SU-DHL-6 (cell line): ENCODE measurements at regions not wholly inside any gene's neighbourhood (a gene's known extent, or its start where the extent isn't known, plus 50 kb on each side); places are given as distances from the start of the nearest gene placed in this dataset.

Experiments used
- H2AFZ ChIP-seq: fragments of 200-600 bp; sonication (generic); 2 replicates; pipeline ENCODE4 v1.6.1; 2014; ENCODE audit warnings: low read depth, mild to moderate bottlenecking, moderate library complexity, mixed read lengths, antibody characterized with exemption, low read length; ENCODE audit not compliant: severe bottlenecking
- H3F3A ChIP-seq: fragments of 200-600 bp; shearing (Covaris generic); 2 replicates; pipeline ENCODE4 v1.6.0; 2016; ENCODE audit warnings: antibody characterized with exemption, mild to moderate bottlenecking; ENCODE audit not compliant: insufficient read depth
- H3K27ac ChIP-seq: fragments of 200-600 bp; sonication (generic); 2 replicates; pipeline ENCODE4 v1.5.1; 2016; ENCODE audit warnings: low read depth, mild to moderate bottlenecking, low read length, moderate library complexity, mixed read lengths
- H3K27me3 ChIP-seq: fragments of 200-600 bp; sonication (generic), shearing (Covaris generic); 2 replicates; pipeline ENCODE4 v1.6.0; 2014; ENCODE audit warnings: mild to moderate bottlenecking, low read length
- H3K36me3 ChIP-seq: fragments of 200-600 bp; sonication (generic); 2 replicates; pipeline ENCODE4 v1.6.1; 2014; ENCODE audit warnings: mild to moderate bottlenecking, low read length, mixed read lengths
- H3K4me2 ChIP-seq: fragments of 300-600, 200-600 bp; shearing (Covaris generic), sonication (generic); 2 replicates; pipeline ENCODE4 v1.6.0; 2014; ENCODE audit warnings: low read length, low read depth, mild to moderate bottlenecking; ENCODE audit not compliant: poor library complexity, severe bottlenecking
- H3K4me3 ChIP-seq: fragments of 200-600 bp; sonication (generic); 2 replicates; pipeline ENCODE4 v1.5.1; 2014; ENCODE audit warnings: antibody characterized with exemption, low read length, mild to moderate bottlenecking, mixed read lengths; ENCODE audit not compliant: insufficient read depth, poor library complexity, severe bottlenecking
- H3K79me2 ChIP-seq: fragments of 200-600 bp; sonication (generic); 2 replicates; pipeline ENCODE4 v1.6.1; 2014; ENCODE audit warnings: mild to moderate bottlenecking, low read length, moderate library complexity; ENCODE audit not compliant: insufficient read depth
- H3K9ac ChIP-seq: fragments of 200-600 bp; sonication (generic); 2 replicates; pipeline ENCODE4 v1.7.0; 2014; ENCODE audit warnings: mild to moderate bottlenecking, low read length
- H3K9me2 ChIP-seq: fragments of 200-600 bp; sonication (generic); replicated peaks from 2 replicates; pipeline ENCODE4 v1.6.1; 2014; ENCODE audit warnings: low read length; ENCODE audit not compliant: insufficient read depth
- H3K9me3 ChIP-seq: fragments of 200-600 bp; sonication (generic); 2 replicates; pipeline ENCODE4 v1.6.1; 2014; ENCODE audit warnings: low read length, mixed read lengths; ENCODE audit not compliant: insufficient read depth
- H4K20me1 ChIP-seq: fragments of 200-600 bp; sonication (generic); 2 replicates; pipeline ENCODE4 v1.6.1; 2014; ENCODE audit warnings: low read depth, mild to moderate bottlenecking, antibody characterized with exemption, low read length, moderate library complexity, mixed read lengths
- EZH2phosphoT487 ChIP-seq: fragments of 200-600 bp; sonication (generic), shearing (Covaris generic); conservative IDR thresholded peaks from 2 replicates; pipeline ENCODE4 v1.6.1; 2018; ENCODE audit warnings: mild to moderate bottlenecking, antibody characterized with exemption, low read length, moderate library complexity, mixed read lengths
- TF ChIP-seq, protein P1 (sequence below): fragments of 200-600 bp; sonication (generic); IDR thresholded peaks from one replicate; pipeline ENCODE4 v1.5.1; 2017; ENCODE audit warnings: antibody characterized with exemption, mild to moderate bottlenecking, low read length, moderate library complexity; ENCODE audit not compliant: insufficient read depth, poor library complexity, severe bottlenecking

DNA sequence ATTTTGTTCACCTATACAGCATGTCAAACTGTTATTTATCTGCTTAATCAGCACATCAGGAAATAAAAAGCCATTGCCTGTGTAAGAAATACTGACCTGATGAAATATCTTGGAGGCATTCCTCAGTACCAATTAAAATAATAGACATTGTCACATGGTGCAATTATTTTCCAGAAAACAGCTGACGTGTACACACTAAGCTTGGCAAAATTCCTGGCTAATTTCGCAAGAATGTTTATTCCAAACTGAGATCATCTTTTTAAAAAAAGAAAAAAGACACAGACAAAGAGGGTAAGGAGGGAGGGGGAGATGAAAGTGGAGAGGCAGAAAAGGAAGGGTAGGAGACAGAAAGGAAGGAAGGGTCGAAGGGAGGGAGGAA lies 61.9 kb upstream of the NFKB1 start:
- H3K9ac ChIP-seq: no peak overlapping the region
- H3K27ac ChIP-seq: no peak overlapping the region
- no peak overlapping the region for H2AFZ ChIP-seq

GRCh38 chr4:102439812-102440211 lies 61.3 kb upstream of the NFKB1 start:
- Histone ChIP-seq H3F3A (no peaks in the 10 kb centered on the region), H3K9me2 (no peaks in the 10 kb centered on the region), H3K27ac (no peak overlapping the region), H3K27me3 (no peaks in the 10 kb centered on the region), H3K79me2 (no peaks in the 10 kb centered on the region), H2AFZ (no peak overlapping the region), H3K9me3 (no peaks in the 10 kb centered on the region), H4K20me1 (no peaks in the 10 kb centered on the region), H3K36me3 (no peaks in the 10 kb centered on the region), H3K4me2 (no peak overlapping the region), H3K9ac (no peak overlapping the region), H3K4me3 (no peak overlapping the region)
- TF ChIP-seq EZH2phosphoT487: no peak
- TF ChIP-seq, protein P1, sequence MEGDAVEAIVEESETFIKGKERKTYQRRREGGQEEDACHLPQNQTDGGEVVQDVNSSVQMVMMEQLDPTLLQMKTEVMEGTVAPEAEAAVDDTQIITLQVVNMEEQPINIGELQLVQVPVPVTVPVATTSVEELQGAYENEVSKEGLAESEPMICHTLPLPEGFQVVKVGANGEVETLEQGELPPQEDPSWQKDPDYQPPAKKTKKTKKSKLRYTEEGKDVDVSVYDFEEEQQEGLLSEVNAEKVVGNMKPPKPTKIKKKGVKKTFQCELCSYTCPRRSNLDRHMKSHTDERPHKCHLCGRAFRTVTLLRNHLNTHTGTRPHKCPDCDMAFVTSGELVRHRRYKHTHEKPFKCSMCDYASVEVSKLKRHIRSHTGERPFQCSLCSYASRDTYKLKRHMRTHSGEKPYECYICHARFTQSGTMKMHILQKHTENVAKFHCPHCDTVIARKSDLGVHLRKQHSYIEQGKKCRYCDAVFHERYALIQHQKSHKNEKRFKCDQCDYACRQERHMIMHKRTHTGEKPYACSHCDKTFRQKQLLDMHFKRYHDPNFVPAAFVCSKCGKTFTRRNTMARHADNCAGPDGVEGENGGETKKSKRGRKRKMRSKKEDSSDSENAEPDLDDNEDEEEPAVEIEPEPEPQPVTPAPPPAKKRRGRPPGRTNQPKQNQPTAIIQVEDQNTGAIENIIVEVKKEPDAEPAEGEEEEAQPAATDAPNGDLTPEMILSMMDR: no peak

More for the DNA sequence above, 61.9 kb upstream of the NFKB1 start:
- no peaks in the 10 kb centered on the region for H3F3A ChIP-seq
- no peaks in the 10 kb centered on the region for H4K20me1 ChIP-seq
- no peaks in the 10 kb centered on the region for H3K9me3 ChIP-seq
- TF ChIP-seq, protein P1: no peak
- TF ChIP-seq EZH2phosphoT487: no peak
- no peaks in the 10 kb centered on the region for H3K79me2 ChIP-seq
- H3K4me3 ChIP-seq: no peak overlapping the region
- H3K27me3 ChIP-seq: no peaks in the 10 kb centered on the region
- H3K4me2 ChIP-seq: no peak overlapping the region
- no peaks in the 10 kb centered on the region for H3K36me3 ChIP-seq
- no peaks in the 10 kb centered on the region for H3K9me2 ChIP-seq

GRCh38 chr4:102440498-102440897 lies 60.7 kb upstream of the NFKB1 start:
- H3K79me2 ChIP-seq: no peaks in the 10 kb centered on the region
- H3F3A ChIP-seq: no peaks in the 10 kb centered on the region
- no peak overlapping the region for H3K27ac ChIP-seq
- H2AFZ ChIP-seq: no peak overlapping the region
- H3K36me3 ChIP-seq: no peaks in the 10 kb centered on the region
- no peaks in the 10 kb centered on the region for H4K20me1 ChIP-seq
- TF ChIP-seq, protein P1: no peak
- no peak for TF ChIP-seq EZH2phosphoT487
- no peaks in the 10 kb centered on the region for H3K9me3 ChIP-seq
- no peaks in the 10 kb centered on the region for H3K9me2 ChIP-seq
- H3K4me3 ChIP-seq: no peak overlapping the region
- no peaks in the 10 kb centered on the region for H3K27me3 ChIP-seq
- H3K4me2 ChIP-seq: no peak overlapping the region
- no peak overlapping the region for H3K9ac ChIP-seq
